NCI-H526 treated with DMSO at 0.1 percent for 48 hours (cell line): ENCODE measurements at regions not wholly inside any gene's neighbourhood (a gene's known extent, or its start where the extent isn't known, plus 50 kb on each side); places are given as distances from the start of the nearest gene placed in this dataset.
"Not testable (repeated sequence)": the region's sequence is repeated elsewhere in the genome, so short reads cannot be mapped to it uniquely, and the experiment has no call there.

Experiments used
- DNase-seq: peaks from one replicate; lab custom pipeline; 2025; lab: John Stamatoyannopoulos, UW

GRCh38 chr1:82136351-82136750 lies 335.6 kb downstream of the ADGRL2 start:
- DNase-seq = not testable (repeated sequence)

GRCh38 chr1:82125866-82126265 lies 325.1 kb downstream of the ADGRL2 start:
- DNase-seq = no peak

GRCh38 chr1:82125119-82125518 lies 324.4 kb downstream of the ADGRL2 start:
- no peak for DNase-seq

GRCh38 chr1:82121421-82121820 lies 320.7 kb downstream of the ADGRL2 start:
- no peak for DNase-seq

- no peak for DNase-seq
Observed at GRCh38 chr1:82116105-82116504, 315.4 kb downstream of the ADGRL2 start.

GRCh38 chr1:82114887-82115286 lies 314.2 kb downstream of the ADGRL2 start:
- DNase-seq = no peak

- DNase-seq = no peak
Observed at GRCh38 chr1:82110366-82111254, 309.9 kb downstream of the ADGRL2 start.

GRCh38 chr1:82108843-82109242 lies 308.1 kb downstream of the ADGRL2 start:
- no peak for DNase-seq

- no peak for DNase-seq
Observed at GRCh38 chr1:82106672-82107071, 305.9 kb downstream of the ADGRL2 start.

- DNase-seq = no peak
Observed at GRCh38 chr1:82099170-82099569, 298.4 kb downstream of the ADGRL2 start.

- DNase-seq = no peak
Observed at GRCh38 chr1:82094136-82094535, 293.4 kb downstream of the ADGRL2 start.

GRCh38 chr1:82091729-82092128 lies 291.0 kb downstream of the ADGRL2 start:
- DNase-seq = no peak

GRCh38 chr1:82091265-82091664 lies 290.5 kb downstream of the ADGRL2 start:
- DNase-seq = no peak

- DNase-seq = no peak
Observed at GRCh38 chr1:82090104-82090503, 289.4 kb downstream of the ADGRL2 start.

GRCh38 chr1:82086739-82087138 lies 286.0 kb downstream of the ADGRL2 start:
- no peak for DNase-seq

- no peak for DNase-seq
Observed at GRCh38 chr1:82079607-82080006, 278.9 kb downstream of the ADGRL2 start.

GRCh38 chr1:82073659-82074058 lies 272.9 kb downstream of the ADGRL2 start:
- DNase-seq = no peak

GRCh38 chr1:82073071-82073470 lies 272.3 kb downstream of the ADGRL2 start:
- DNase-seq = no peak

GRCh38 chr1:82065916-82066315 lies 265.2 kb downstream of the ADGRL2 start:
- no peak for DNase-seq

GRCh38 chr1:82064691-82065090 lies 264.0 kb downstream of the ADGRL2 start:
- no peak for DNase-seq

GRCh38 chr1:82062206-82062605 lies 261.5 kb downstream of the ADGRL2 start:
- DNase-seq = no peak

GRCh38 chr1:82059959-82060358 lies 259.2 kb downstream of the ADGRL2 start:
- DNase-seq = no peak

GRCh38 chr1:82057011-82057410 lies 256.3 kb downstream of the ADGRL2 start:
- DNase-seq = no peak

GRCh38 chr1:82055375-82055774 lies 254.6 kb downstream of the ADGRL2 start:
- DNase-seq = not testable (repeated sequence)
